ENCODE measurements at regions not wholly inside any gene's neighbourhood (a gene's known extent, or its start where the extent isn't known, plus 50 kb on each side); places are given as distances from the start of the nearest gene placed in this dataset.

- in situ Hi-C loops (cut with MboI) (no loop called here), intact Hi-C loops (cut with micrococcal nuclease) (no loop called here)
- POLR2A ChIA-PET = interaction anchor here (0.7 kb wide), 1 partner anchor 184 kb away, joined by 3 read pairs; no protein-coding TSS in a partner anchor
- Histone ChIP-seq H3K9me3 (replicated peaks; ENCODE audit: control insufficient read depth, insufficient read depth, low read depth, low read length) (no peaks in the 10 kb centered on the region), H3K4me2 (ENCODE audit: insufficient read depth, low read length) (no peak overlapping the region), H4K20me1 (replicated peaks; ENCODE audit: control insufficient read depth, insufficient read depth, low read length) (no peaks in the 10 kb centered on the region), H3K36me3 (ENCODE audit: control insufficient read depth, insufficient read depth, low read length) (no peaks in the 10 kb centered on the region), H3K9ac (ENCODE audit: insufficient read depth in 1 of 2, low read depth in 2 of 2, low read length in 2 of 2) (no peak overlapping the region), H3K4me1 (replicated peaks in 1 of 2; ENCODE audit: control insufficient read depth in 2 of 2, insufficient read depth in 2 of 2, low read length in 2 of 2) (no peaks in the 10 kb centered on the region), H3K79me2 (ENCODE audit: control insufficient read depth, insufficient read depth, low read length) (no peaks in the 10 kb centered on the region), H3K27ac (ENCODE audit: extremely low read depth, low read depth, low read length) (no peak overlapping the region), H3K9me1 (ENCODE audit: control insufficient read depth, insufficient read depth, low read length) (no peaks in the 10 kb centered on the region), H2AFZ (ENCODE audit: low read depth, low read length) (no peak overlapping the region), H3K4me3 (no peak overlapping the region), H3K27me3 (ENCODE audit: control insufficient read depth in 2 of 2, insufficient read depth in 2 of 2, low read length in 2 of 2) (no peaks in the 10 kb centered on the region; a peak in 1 of 5 replicates)
- CTCF ChIA-PET (ENCODE audit: low intra/inter-chr PET ratio) = no interaction called here
- WGBS (ENCODE audit: insufficient coverage, low coverage, missing lambda C conversion rate) = 0% methylated on average over 8 of the region's 9 CpGs
- TF ChIP-seq DACH1 (IDR thresholded peaks at IDR 0.05; ENCODE audit: partially characterized antibody) (no peak), SMC3 (conservative IDR thresholded peaks at IDR 0.05; ENCODE audit: insufficient read depth, low read depth, low read length) (no peak), ZKSCAN1 (IDR thresholded peaks at IDR 0.05; ENCODE audit: low read depth, low read length) (no peak), SUPT5H (IDR thresholded peaks at IDR 0.05) (no peak), ZNF143 (CRISPR knock-in tag; IDR thresholded peaks at IDR 0.05) (no peak), ZC3H4 (CRISPR knock-in tag; IDR thresholded peaks at IDR 0.05; ENCODE audit: borderline replicate concordance) (no peak), ZFP30 (CRISPR knock-in tag; IDR thresholded peaks at IDR 0.05; ENCODE audit: borderline replicate concordance) (no peak), KLF6 (CRISPR knock-in tag; IDR thresholded peaks at IDR 0.05; ENCODE audit: borderline replicate concordance) (no peak), PYGO2 (tag; IDR thresholded peaks at IDR 0.05) (no peak), MIER1 (IDR thresholded peaks at IDR 0.05; ENCODE audit: low read depth) (no peak), ZNF778 (CRISPR knock-in tag; IDR thresholded peaks at IDR 0.05) (no peak), MAZ (CRISPR knock-in tag; conservative IDR thresholded peaks at IDR 0.05 in 1 of 2, IDR thresholded peaks at IDR 0.05 in 1 of 2) (no peak), YY1 (IDR thresholded peaks at IDR 0.05; ENCODE audit: borderline replicate concordance in 1 of 3, control insufficient read depth in 1 of 3, extremely low read depth in 1 of 3, insufficient read depth in 3 of 3, insufficient read length in 1 of 3, insufficient replicate concordance in 2 of 3, low read depth in 1 of 3, low read length in 2 of 3) (no peak), CREB1 (IDR thresholded peaks at IDR 0.05) (no peak), CREB1 (CRISPR knock-in tag; IDR thresholded peaks at IDR 0.05) (no peak), PHTF2 (CRISPR knock-in tag; IDR thresholded peaks at IDR 0.05) (no peak)
- ATAC-seq (no peak), FAIRE-seq (no peak), DNase-seq (ENCODE audit: extremely low read depth in 1 of 4, low spot score in 3 of 4) (no peak)
- no TSS peak for BruUV-seq (replicated peaks)
Measured at GRCh38 chr13:31057403-31058033, 104.2 kb downstream of the HSPH1 start.

Measured in K562 (cell line).